ENCODE measurements at regions not wholly inside any gene's neighbourhood (a gene's known extent, or its start where the extent isn't known, plus 50 kb on each side); places are given as distances from the start of the nearest gene placed in this dataset.

DNA sequence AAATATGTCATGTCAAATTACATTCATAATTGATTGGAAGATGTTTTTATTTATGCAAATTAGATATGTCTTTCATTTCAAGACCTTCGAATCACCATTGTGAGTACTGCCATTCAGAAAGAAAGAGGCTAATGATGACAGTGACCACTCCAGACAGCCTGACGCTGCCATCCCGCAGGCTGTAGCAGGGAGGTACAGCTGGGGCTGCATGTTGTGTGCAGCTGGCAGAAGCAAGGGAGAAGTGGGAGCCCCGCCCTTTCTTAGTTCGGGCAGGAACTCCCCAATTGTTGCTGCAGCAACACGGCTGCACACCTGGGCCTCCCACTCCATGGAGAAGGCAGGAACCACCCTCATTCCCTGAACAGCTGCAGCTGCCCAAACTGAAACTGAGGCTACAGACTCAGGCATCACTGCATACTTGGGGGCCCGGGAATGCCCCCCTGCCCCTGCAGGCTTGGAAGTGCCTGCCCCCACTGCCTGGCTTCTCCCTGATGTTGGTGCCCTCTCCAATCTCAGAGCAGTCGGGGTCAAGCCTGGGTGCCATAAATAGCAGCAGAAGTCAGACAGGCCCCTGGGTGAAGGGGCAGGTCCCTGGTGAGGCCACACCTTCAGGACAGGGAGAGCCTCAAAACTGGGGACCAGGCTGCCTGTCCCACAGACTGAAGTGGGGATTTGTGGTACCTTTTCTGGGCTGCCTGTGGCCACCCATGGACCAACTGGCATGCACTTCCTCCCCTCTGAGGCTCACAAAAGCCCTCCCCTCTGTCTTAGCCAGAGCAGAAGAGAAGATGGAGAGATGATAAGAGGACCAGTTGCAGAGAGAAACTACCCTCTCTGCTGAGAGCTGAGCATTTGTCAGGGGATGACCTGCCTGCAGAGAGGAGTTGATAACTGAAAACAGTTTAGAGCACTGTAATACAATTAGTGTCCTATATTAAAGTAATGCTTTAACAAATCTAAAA is 964.6 kb downstream of the SI start:
- TF ChIP-seq, protein P1, sequence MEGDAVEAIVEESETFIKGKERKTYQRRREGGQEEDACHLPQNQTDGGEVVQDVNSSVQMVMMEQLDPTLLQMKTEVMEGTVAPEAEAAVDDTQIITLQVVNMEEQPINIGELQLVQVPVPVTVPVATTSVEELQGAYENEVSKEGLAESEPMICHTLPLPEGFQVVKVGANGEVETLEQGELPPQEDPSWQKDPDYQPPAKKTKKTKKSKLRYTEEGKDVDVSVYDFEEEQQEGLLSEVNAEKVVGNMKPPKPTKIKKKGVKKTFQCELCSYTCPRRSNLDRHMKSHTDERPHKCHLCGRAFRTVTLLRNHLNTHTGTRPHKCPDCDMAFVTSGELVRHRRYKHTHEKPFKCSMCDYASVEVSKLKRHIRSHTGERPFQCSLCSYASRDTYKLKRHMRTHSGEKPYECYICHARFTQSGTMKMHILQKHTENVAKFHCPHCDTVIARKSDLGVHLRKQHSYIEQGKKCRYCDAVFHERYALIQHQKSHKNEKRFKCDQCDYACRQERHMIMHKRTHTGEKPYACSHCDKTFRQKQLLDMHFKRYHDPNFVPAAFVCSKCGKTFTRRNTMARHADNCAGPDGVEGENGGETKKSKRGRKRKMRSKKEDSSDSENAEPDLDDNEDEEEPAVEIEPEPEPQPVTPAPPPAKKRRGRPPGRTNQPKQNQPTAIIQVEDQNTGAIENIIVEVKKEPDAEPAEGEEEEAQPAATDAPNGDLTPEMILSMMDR (conservative IDR thresholded peaks at IDR 0.05), result no peak
- H3K27me3 Mint-ChIP-seq, result no peaks in the 10 kb centered on the region
- no peak for DNase-seq (ENCODE audit: extremely low spot score, unreplicated experiment)
- peaks cover 6% of the 10 kb centered on the region for H3K9me3 Mint-ChIP-seq
- H3K36me3 Mint-ChIP-seq, result no peaks in the 10 kb centered on the region
- no peaks in the 10 kb centered on the region for H3K4me1 Mint-ChIP-seq (ENCODE audit: unreplicated experiment)
- no peak overlapping the region for H3K27ac Mint-ChIP-seq
- no peak overlapping the region for H3K4me3 Mint-ChIP-seq

DNA sequence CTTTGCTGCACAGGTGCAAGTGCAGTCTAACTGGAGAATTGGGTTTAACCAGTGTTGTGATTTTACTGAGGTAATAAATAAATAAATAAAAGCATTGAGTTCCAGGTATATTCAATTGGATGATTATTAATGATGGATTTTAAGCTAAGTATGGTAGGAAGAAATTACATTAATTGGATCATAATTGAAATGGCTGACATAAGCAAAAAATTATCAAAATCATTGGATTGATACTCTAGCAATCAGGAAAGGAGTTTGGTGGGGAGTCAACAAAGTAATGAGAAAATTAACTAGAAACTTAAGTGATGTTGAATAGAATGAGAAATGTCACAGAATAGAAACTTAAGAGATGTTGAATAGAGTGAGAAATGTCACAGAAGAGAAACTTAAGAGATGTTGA is 981.9 kb downstream of the SI start:
- TF ChIP-seq, protein P1 (conservative IDR thresholded peaks at IDR 0.05), result no peak
- Mint-ChIP-seq H3K27me3 (no peaks in the 10 kb centered on the region), H3K4me1 (ENCODE audit: unreplicated experiment) (no peaks in the 10 kb centered on the region), H3K9me3 (no peaks in the 10 kb centered on the region), H3K27ac (no peak overlapping the region), H3K36me3 (no peaks in the 10 kb centered on the region), H3K4me3 (no peak overlapping the region)
- no peak for DNase-seq (ENCODE audit: extremely low spot score, unreplicated experiment)

DNA sequence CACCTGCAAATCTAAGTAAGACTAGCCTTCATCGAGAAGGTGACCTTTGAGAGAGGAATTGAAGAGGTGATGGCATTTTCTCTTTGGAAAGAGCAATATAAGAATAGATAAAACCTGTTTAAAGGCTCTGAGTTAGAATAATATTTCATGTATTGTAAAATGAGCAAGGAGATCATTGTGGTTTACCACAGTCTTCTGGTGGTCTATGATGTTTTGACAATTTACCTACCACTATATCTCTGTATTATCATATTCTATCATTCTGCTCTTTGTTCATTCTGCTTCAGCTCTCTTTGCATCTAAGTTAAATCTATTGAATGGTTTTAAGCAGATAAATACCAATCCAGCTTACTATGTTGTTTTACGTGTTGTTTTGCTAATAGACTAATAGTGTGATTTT is 982.3 kb downstream of the SI start:
- Mint-ChIP-seq H3K27ac (no peak overlapping the region), H3K36me3 (no peaks in the 10 kb centered on the region), H3K4me1 (ENCODE audit: unreplicated experiment) (no peaks in the 10 kb centered on the region), H3K4me3 (no peak overlapping the region), H3K9me3 (no peaks in the 10 kb centered on the region), H3K27me3 (no peaks in the 10 kb centered on the region)
- DNase-seq (ENCODE audit: extremely low spot score, unreplicated experiment), result no peak
- TF ChIP-seq, protein P1 (conservative IDR thresholded peaks at IDR 0.05), result no peak

DNA sequence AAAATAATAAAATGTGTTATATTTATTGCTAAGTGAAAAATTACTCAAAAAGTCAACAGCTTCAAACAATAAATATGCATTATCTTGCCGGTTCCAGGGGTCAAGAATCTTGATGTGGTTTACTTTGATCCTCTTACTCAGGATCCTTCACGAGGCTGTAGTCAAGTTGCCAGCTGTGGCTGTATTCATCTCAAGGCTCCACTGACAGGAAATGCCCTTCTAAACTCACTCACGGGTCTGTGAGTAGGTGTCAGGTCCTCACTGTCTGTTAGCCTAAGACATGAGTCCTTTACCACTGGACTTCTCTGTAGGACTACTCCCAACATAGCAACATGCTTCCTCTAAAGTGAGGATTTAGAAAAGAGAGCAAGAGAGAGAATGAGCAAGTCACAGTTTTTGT is 983.0 kb downstream of the SI start:
- Mint-ChIP-seq H3K4me1 (ENCODE audit: unreplicated experiment) (no peaks in the 10 kb centered on the region), H3K36me3 (no peaks in the 10 kb centered on the region), H3K4me3 (no peak overlapping the region), H3K27me3 (no peaks in the 10 kb centered on the region), H3K27ac (no peak overlapping the region), H3K9me3 (no peaks in the 10 kb centered on the region)
- TF ChIP-seq, protein P1 (conservative IDR thresholded peaks at IDR 0.05), result no peak
- no peak for DNase-seq (ENCODE audit: extremely low spot score, unreplicated experiment)

DNA sequence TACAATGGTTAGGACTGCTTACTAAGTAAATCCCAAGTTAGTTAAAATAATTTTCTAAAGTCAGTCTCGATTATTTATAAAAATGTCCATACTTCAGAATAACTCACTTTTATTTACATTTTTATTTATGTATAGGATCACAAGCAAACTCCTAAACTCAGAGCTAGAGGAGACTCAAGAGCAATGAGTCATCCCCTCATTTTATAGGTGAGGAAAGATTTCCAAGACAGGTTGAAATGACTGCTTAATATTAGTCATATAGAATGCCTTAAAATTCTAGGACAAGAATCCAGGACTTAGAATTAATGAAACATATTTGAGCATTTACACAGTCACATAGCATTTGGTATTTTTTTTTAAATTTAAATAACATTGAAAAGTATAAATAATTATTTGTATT is 983.8 kb downstream of the SI start:
- H3K4me3 Mint-ChIP-seq, result no peak overlapping the region
- no peaks in the 10 kb centered on the region for H3K27me3 Mint-ChIP-seq
- TF ChIP-seq, protein P1 (conservative IDR thresholded peaks at IDR 0.05), result no peak
- H3K36me3 Mint-ChIP-seq, result no peaks in the 10 kb centered on the region
- H3K27ac Mint-ChIP-seq, result no peak overlapping the region
- H3K9me3 Mint-ChIP-seq, result no peaks in the 10 kb centered on the region
- H3K4me1 Mint-ChIP-seq (ENCODE audit: unreplicated experiment), result no peaks in the 10 kb centered on the region
- no peak for DNase-seq (ENCODE audit: extremely low spot score, unreplicated experiment)
